ENCODE measurements at regions not wholly inside any gene's neighbourhood (a gene's known extent, or its start where the extent isn't known, plus 50 kb on each side); places are given as distances from the start of the nearest gene placed in this dataset.

DNA sequence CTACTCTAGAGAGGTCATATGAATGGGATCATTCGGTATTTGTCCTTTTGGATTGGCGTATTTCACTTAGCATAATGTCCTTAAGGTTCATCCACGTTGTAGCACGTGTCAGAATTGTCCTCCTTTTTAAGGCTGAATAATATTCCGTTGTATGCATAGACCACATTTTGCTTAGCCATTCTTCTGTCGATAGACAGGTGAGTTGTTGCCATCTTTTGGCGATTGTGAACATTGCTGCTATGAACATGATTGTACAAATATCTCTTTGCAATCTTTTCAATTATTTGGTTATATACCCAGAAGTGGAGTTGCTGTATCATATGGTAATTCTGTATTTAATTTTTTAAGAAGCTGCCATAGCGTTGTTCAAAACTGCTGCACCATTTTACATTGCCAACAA is 52.4 kb upstream of the GOLGA8J start:
- H3K4me1 ChIP-seq (ENCODE audit: insufficient read depth, low read length) = no peaks in the 10 kb centered on the region
- H3K9me3 ChIP-seq (ENCODE audit: insufficient read depth, low read depth, low read length) = peaks cover 3% of the 10 kb centered on the region; the same call in 1 of the 2 replicates
- 93% methylated on average over 8 of the region's 8 CpGs for WGBS
- no peaks in the 10 kb centered on the region for H3K36me3 ChIP-seq (ENCODE audit: insufficient read depth, low read length)
- H3K4me3 ChIP-seq (ENCODE audit: low read length) = no peak overlapping the region
- no peaks in the 10 kb centered on the region for H3K27me3 ChIP-seq (ENCODE audit: insufficient read depth, low read length)
- no peak overlapping the region for H3K27ac ChIP-seq (ENCODE audit: low read depth, low read length)
- no peak overlapping the region for H3K9ac ChIP-seq (ENCODE audit: low read depth, low read length)

DNA sequence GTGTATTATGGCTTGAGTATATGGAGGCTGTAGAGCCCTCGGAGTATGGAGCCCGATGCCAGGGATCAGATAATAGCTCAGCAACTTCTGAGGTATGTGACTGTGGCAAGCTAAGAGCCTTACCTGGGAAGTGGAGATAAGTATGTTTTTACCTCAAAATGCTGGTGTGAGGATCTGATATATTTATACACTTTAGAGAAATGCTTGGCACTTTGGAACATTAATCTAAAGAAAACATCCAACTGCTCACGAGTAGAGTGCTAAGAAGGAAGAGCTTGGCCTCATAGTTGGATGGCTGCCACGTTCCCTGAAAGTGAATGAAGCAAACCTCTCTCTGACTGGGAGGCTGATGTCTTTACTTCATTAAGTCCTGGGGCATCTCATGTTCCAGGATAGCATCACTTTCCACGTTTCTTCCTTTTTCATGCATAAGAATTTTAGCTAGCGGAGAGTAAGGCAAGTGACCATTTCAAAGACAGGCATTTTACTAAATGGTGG is 58.9 kb upstream of the GOLGA8J start:
- Histone ChIP-seq H3K36me3 (ENCODE audit: insufficient read depth, low read length) (no peaks in the 10 kb centered on the region), H3K9ac (ENCODE audit: low read depth, low read length) (no peak overlapping the region), H3K9me3 (ENCODE audit: insufficient read depth, low read depth, low read length) (no peaks in the 10 kb centered on the region), H3K27ac (ENCODE audit: low read depth, low read length) (no peak overlapping the region), H3K27me3 (ENCODE audit: insufficient read depth, low read length) (no peaks in the 10 kb centered on the region), H3K4me1 (ENCODE audit: insufficient read depth, low read length) (no peaks in the 10 kb centered on the region), H3K4me3 (ENCODE audit: low read length) (no peak overlapping the region)
- WGBS = 93% methylated on average over 6 of the region's 6 CpGs

DNA sequence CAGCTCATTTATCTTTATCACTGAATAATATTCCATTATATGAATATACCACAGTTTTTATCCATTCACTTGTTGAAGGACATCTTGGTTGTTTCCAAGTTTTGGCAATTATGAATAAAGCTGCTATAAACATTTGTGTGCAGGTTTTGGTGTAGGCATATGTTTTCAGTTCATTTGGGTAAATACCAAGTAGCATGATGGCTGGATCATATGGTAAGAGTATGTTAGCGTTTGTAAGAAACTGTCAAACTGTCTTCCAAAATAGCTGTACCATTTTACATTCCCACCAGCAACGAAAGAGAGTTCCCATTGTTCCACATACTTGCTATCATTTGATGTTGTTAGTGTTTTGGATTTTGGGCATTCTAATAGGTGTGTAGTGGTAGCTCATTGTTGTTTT is 72.0 kb upstream of the GOLGA8J start:
- no peaks in the 10 kb centered on the region for H3K9me3 ChIP-seq (ENCODE audit: insufficient read depth, low read depth, low read length)
- H3K9ac ChIP-seq (ENCODE audit: low read depth, low read length) = no peak overlapping the region
- H3K4me3 ChIP-seq (ENCODE audit: low read length) = no peak overlapping the region
- H3K36me3 ChIP-seq (ENCODE audit: insufficient read depth, low read length) = no peaks in the 10 kb centered on the region
- no peaks in the 10 kb centered on the region for H3K4me1 ChIP-seq (ENCODE audit: insufficient read depth, low read length)
- no peak overlapping the region for H3K27ac ChIP-seq (ENCODE audit: low read depth, low read length)
- WGBS = 40% methylated on average over 1 of the region's 2 CpGs
- H3K27me3 ChIP-seq (ENCODE audit: insufficient read depth, low read length) = 0 out of 2 replicates have a peak, but pooled peaks cover 2% of the 10 kb centered on the region

DNA sequence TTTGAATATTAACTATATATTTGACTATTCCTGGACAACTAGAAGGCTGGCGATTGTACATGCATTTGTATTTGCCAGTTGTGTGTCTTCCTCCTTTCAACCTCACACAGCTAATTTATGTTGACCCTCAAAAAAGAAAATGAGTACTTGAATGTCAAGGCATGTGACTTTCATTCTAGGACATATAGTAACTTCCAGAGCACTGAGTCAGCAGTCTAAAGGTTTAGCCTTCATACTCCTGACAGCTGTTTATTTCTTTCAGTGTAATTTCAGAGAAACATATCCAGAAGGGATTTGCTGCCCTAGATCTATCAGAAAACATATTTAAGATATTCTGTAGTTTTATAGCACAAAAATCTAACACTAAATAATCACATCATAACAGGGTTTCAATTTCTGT is 74.6 kb upstream of the GOLGA8J start:
- H3K27ac ChIP-seq (ENCODE audit: low read depth, low read length) = no peak overlapping the region
- H3K36me3 ChIP-seq (ENCODE audit: insufficient read depth, low read length) = no peaks in the 10 kb centered on the region
- H3K4me3 ChIP-seq (ENCODE audit: low read length) = no peak overlapping the region
- no peak overlapping the region for H3K9ac ChIP-seq (ENCODE audit: low read depth, low read length)
- no peaks in the 10 kb centered on the region for H3K9me3 ChIP-seq (ENCODE audit: insufficient read depth, low read depth, low read length)
- WGBS = 90% methylated on average over 1 of the region's 1 CpG
- no peaks in the 10 kb centered on the region for H3K27me3 ChIP-seq (ENCODE audit: insufficient read depth, low read length)
- no peaks in the 10 kb centered on the region for H3K4me1 ChIP-seq (ENCODE audit: insufficient read depth, low read length)

DNA sequence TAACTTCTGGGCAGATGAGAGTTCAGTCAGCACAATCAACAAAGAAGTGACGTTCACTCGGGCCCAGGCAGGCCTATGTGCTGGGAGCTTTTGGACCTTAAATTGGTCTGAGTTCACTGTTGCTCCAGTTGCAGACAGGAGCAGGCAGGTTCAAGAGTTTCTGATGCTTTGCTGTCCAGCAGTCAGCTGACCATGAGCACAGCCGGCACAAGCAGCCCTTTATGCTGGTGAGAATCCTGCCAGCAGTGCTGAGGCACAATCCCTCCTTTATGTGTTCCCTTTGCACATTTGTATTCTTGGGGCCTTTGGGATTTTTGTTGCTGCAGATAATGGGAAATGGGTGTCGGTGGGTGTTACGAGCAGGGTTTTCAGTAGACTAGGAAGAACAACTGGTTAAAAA is 81.2 kb upstream of the GOLGA8J start:
- no peaks in the 10 kb centered on the region for H3K36me3 ChIP-seq (ENCODE audit: insufficient read depth, low read length)
- no peak overlapping the region for H3K9ac ChIP-seq (ENCODE audit: low read depth, low read length)
- 94% methylated on average over 5 of the region's 5 CpGs for WGBS
- H3K9me3 ChIP-seq (ENCODE audit: insufficient read depth, low read depth, low read length) = no peaks in the 10 kb centered on the region
- H3K27me3 ChIP-seq (ENCODE audit: insufficient read depth, low read length) = no peaks in the 10 kb centered on the region
- H3K4me1 ChIP-seq (ENCODE audit: insufficient read depth, low read length) = no peaks in the 10 kb centered on the region
- no peak overlapping the region for H3K4me3 ChIP-seq (ENCODE audit: low read length)
- H3K27ac ChIP-seq (ENCODE audit: low read depth, low read length) = no peak overlapping the region

DNA sequence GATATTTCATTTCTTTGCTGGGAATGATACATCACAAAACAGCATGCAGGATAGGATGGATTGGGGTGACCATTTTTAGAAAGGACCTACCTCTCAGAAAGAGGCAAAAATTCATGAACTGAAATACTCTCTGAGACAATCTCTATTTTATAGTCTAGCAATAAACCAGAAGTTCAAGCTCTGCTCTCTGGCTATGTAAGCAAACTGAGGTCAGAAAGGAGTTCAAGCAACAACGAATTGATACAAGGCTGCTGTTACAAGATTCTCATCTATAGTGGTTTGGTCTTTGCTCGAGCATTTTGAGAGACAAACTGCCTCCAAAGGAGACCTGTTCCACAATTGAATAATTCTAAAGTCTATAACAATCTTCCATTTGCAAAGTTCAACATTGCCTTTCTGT is 84.7 kb upstream of the GOLGA8J start:
- H3K27me3 ChIP-seq (ENCODE audit: insufficient read depth, low read length) = no peaks in the 10 kb centered on the region
- H3K9me3 ChIP-seq (ENCODE audit: insufficient read depth, low read depth, low read length) = no peaks in the 10 kb centered on the region
- no peak overlapping the region for H3K9ac ChIP-seq (ENCODE audit: low read depth, low read length)
- H3K36me3 ChIP-seq (ENCODE audit: insufficient read depth, low read length) = no peaks in the 10 kb centered on the region
- no peak overlapping the region for H3K27ac ChIP-seq (ENCODE audit: low read depth, low read length)
- peaks cover 8% of the 10 kb centered on the region for H3K4me1 ChIP-seq (ENCODE audit: insufficient read depth, low read length)
- H3K4me3 ChIP-seq (ENCODE audit: low read length) = no peak overlapping the region
- 92% methylated on average over 2 of the region's 2 CpGs for WGBS

DNA sequence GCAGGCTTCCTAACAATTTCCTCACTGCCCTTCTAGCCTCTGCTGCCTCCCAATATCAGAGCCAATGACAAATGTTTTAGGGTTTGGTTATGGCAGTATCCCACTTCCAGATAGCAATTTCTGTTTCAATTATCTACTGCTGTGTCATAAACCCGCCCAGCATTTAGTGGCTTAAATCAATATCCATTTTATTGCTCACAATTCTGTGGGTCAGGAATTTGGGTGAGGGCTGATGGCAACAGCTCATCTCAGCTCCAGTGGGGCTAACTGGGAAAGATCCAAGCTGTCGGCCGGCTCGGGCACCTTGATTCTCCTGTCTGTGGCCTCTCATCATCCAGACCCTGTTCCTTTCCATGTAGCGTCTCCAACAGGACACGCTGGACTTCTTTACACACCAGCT is 85.3 kb upstream of the GOLGA8J start:
- no peak overlapping the region for H3K27ac ChIP-seq (ENCODE audit: low read depth, low read length)
- H3K4me3 ChIP-seq (ENCODE audit: low read length) = no peak overlapping the region
- peaks cover 8% of the 10 kb centered on the region for H3K4me1 ChIP-seq (ENCODE audit: insufficient read depth, low read length)
- H3K36me3 ChIP-seq (ENCODE audit: insufficient read depth, low read length) = no peaks in the 10 kb centered on the region
- H3K9ac ChIP-seq (ENCODE audit: low read depth, low read length) = no peak overlapping the region
- no peaks in the 10 kb centered on the region for H3K27me3 ChIP-seq (ENCODE audit: insufficient read depth, low read length)
- H3K9me3 ChIP-seq (ENCODE audit: insufficient read depth, low read depth, low read length) = no peaks in the 10 kb centered on the region
- 97% methylated on average over 5 of the region's 6 CpGs for WGBS

DNA sequence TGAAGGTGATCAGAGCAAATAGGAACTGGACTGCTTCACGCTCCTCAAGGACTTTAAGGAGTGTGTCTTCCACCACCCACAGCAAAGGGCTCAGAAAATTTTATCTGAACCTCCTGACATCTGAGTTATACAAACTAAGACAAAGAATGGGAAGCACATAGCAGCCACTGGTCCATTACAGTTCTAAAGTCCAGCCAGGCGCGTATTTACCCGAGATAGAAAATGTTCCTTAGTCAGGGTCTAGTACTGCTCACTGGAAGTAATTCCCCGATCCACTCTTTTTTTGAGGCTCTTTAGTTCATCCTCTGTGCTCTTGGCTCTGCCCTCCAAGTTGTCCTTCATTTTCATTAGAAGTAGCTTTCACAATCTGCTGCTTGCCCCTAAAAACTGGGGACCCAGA is 88.5 kb upstream of the GOLGA8J start:
- H3K9me3 ChIP-seq (ENCODE audit: insufficient read depth, low read depth, low read length) = no peaks in the 10 kb centered on the region
- no peaks in the 10 kb centered on the region for H3K27me3 ChIP-seq (ENCODE audit: insufficient read depth, low read length)
- no peaks in the 10 kb centered on the region for H3K36me3 ChIP-seq (ENCODE audit: insufficient read depth, low read length)
- no peak overlapping the region for H3K4me3 ChIP-seq (ENCODE audit: low read length)
- H3K27ac ChIP-seq (ENCODE audit: low read depth, low read length) = no peak overlapping the region
- peaks cover 8% of the 10 kb centered on the region for H3K4me1 ChIP-seq (ENCODE audit: insufficient read depth, low read length)
- 94% methylated on average over 5 of the region's 5 CpGs for WGBS
- no peak overlapping the region for H3K9ac ChIP-seq (ENCODE audit: low read depth, low read length)

DNA sequence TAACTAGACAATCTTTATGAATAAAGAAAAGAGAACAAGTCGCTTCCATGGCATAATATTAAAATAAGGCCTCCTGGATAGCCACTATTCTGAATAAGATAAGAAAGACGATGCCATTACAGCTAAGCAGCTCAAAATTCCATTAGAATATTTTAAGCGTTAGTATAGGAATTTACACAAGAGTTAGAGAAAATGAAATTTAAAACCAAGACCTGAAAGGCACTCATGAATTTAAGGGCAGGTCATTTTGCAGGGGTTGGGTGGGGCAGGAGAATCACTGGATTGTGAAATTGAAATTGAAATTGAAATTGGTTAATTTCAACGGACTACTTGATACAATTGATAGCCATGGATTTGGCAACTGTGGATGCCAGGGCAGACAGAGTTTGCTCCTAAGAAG is 91.8 kb upstream of the GOLGA8J start:
- H3K4me3 ChIP-seq (ENCODE audit: low read length) = no peak overlapping the region
- H3K4me1 ChIP-seq (ENCODE audit: insufficient read depth, low read length) = peaks cover 8% of the 10 kb centered on the region
- no peaks in the 10 kb centered on the region for H3K9me3 ChIP-seq (ENCODE audit: insufficient read depth, low read depth, low read length)
- WGBS = 83% methylated on average over 4 of the region's 4 CpGs
- H3K27me3 ChIP-seq (ENCODE audit: insufficient read depth, low read length) = no peaks in the 10 kb centered on the region
- H3K9ac ChIP-seq (ENCODE audit: low read depth, low read length) = no peak overlapping the region
- H3K36me3 ChIP-seq (ENCODE audit: insufficient read depth, low read length) = no peaks in the 10 kb centered on the region
- H3K27ac ChIP-seq (ENCODE audit: low read depth, low read length) = no peak overlapping the region

DNA sequence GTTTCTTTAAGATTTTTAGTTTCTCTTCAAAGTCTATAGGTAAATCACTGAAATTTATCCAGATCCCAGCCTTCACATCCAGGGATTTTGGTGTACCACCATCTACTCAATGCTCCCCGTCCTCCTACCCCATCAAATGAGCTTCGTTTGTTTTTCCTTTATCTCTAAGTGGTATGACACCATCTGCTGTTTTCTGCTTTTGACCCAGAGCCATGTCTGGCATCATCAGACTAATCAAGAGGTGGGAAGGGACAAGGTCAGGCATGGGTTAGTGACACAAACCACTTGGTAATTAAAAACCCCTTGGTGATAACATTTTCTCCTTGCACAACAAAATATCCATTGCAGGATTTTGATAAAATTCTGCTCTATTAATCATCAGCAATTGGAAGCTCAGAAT is 92.7 kb upstream of the GOLGA8J start:
- Histone ChIP-seq H3K27me3 (ENCODE audit: insufficient read depth, low read length) (no peaks in the 10 kb centered on the region), H3K9ac (ENCODE audit: low read depth, low read length) (no peak overlapping the region), H3K9me3 (ENCODE audit: insufficient read depth, low read depth, low read length) (no peaks in the 10 kb centered on the region), H3K4me1 (ENCODE audit: insufficient read depth, low read length) (peaks cover 8% of the 10 kb centered on the region), H3K27ac (ENCODE audit: low read depth, low read length) (no peak overlapping the region), H3K4me3 (ENCODE audit: low read length) (no peak overlapping the region), H3K36me3 (ENCODE audit: insufficient read depth, low read length) (no peaks in the 10 kb centered on the region)
- 76% methylated on average over 2 of the region's 2 CpGs for WGBS

DNA sequence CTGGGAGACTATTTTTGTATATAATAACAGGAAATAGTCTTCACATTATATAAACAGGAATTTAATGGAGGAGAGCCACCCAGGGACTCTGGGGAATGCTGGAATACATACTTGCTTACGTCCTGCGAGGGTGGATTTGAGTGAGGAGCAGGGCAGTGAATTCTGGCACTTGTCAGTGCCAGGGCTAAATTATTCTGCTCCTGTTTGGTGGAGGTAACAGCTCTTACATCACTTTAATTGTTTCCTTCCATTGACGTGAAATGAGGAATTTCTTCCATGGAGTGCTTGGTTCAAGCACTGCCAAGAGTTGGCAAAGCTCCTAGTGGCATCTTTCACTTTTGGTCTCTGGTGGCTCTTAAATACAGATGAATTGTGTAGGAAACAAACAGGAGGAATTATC is 94.1 kb upstream of the GOLGA8J start:
- 96% methylated on average over 3 of the region's 3 CpGs for WGBS
- H3K27me3 ChIP-seq (ENCODE audit: insufficient read depth, low read length) = no peaks in the 10 kb centered on the region

DNA sequence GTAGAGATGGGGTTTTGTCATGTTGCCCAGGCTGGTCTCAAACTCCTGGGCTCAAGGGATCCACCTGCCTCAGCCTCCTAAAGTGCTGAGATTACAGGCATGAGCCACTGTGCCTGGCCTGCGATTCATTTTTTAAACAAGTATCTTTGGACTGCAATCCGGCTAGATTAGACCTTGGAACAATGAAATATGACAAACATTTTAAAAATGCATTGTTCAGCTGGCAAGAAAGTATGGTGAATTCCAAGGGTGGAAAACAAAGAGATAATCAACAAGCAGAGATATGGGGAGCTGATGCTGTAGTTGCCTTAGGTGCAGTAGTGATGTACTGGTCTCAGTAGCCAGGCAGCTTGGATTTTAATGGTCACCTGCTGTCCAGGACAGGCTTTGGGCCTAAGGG is 95.8 kb upstream of the GOLGA8J start:
- H3K36me3 ChIP-seq (ENCODE audit: insufficient read depth, low read length) = no peaks in the 10 kb centered on the region
- no peaks in the 10 kb centered on the region for H3K9me3 ChIP-seq (ENCODE audit: insufficient read depth, low read depth, low read length)
- no peaks in the 10 kb centered on the region for H3K27me3 ChIP-seq (ENCODE audit: insufficient read depth, low read length)
- no peak overlapping the region for H3K4me3 ChIP-seq (ENCODE audit: low read length)
- WGBS = 97% methylated on average over 2 of the region's 2 CpGs
- no peak overlapping the region for H3K9ac ChIP-seq (ENCODE audit: low read depth, low read length)
- H3K4me1 ChIP-seq (ENCODE audit: insufficient read depth, low read length) = no peaks in the 10 kb centered on the region
- no peak overlapping the region for H3K27ac ChIP-seq (ENCODE audit: low read depth, low read length)

More for the DNA sequence above, 94.1 kb upstream of the GOLGA8J start:
- no peaks in the 10 kb centered on the region for H3K9me3 ChIP-seq (ENCODE audit: insufficient read depth, low read depth, low read length)
- no peaks in the 10 kb centered on the region for H3K36me3 ChIP-seq (ENCODE audit: insufficient read depth, low read length)
- H3K4me3 ChIP-seq (ENCODE audit: low read length) = no peak overlapping the region
- H3K4me1 ChIP-seq (ENCODE audit: insufficient read depth, low read length) = peaks cover 3% of the 10 kb centered on the region; the same call in 1 of the 2 replicates
- H3K27ac ChIP-seq (ENCODE audit: low read depth, low read length) = no peak overlapping the region
- H3K9ac ChIP-seq (ENCODE audit: low read depth, low read length) = no peak overlapping the region

Data from HUES64 (cell line).